CD4-positive, alpha-beta T cell treated with Interleukin-17A for 4 hours (primary cell): ENCODE measurements at regions not wholly inside any gene's neighbourhood (a gene's known extent, or its start where the extent isn't known, plus 50 kb on each side); places are given as distances from the start of the nearest gene placed in this dataset.

Source experiments
- DNase-seq: peaks from one replicate; pipeline ENCODE4 v3.0.0-alpha.2; 2020; ENCODE audit warnings: mixed read lengths

- no peak for DNase-seq
These were observed 52.4 kb upstream of the UPP2 start for GRCh38 chr2:158049129-158049855.

- DNase-seq = no peak
These were observed 53.3 kb upstream of the UPP2 start for GRCh38 chr2:158048327-158048726.

- no peak for DNase-seq
These were observed 54.5 kb upstream of the UPP2 start for GRCh38 chr2:158047156-158047611.

GRCh38 chr2:158046121-158046880, 55.4 kb upstream of the UPP2 start:
- no peak for DNase-seq

- DNase-seq = no peak
These were observed 56.3 kb upstream of the UPP2 start for GRCh38 chr2:158045362-158045761.

GRCh38 chr2:158043181-158043948, 58.3 kb upstream of the UPP2 start:
- no peak for DNase-seq

- peak; percentile 6 for DNase-seq
These were observed 59.0 kb upstream of the UPP2 start for GRCh38 chr2:158042666-158043065.

- DNase-seq = no peak
These were observed 59.4 kb upstream of the UPP2 start for GRCh38 chr2:158042245-158042644.

GRCh38 chr2:158041400-158041799, 60.3 kb upstream of the UPP2 start:
- DNase-seq = no peak

- no peak for DNase-seq
These were observed 62.8 kb upstream of the UPP2 start for GRCh38 chr2:158038901-158039300.

- peak; percentile 14 for DNase-seq
These were observed 67.3 kb upstream of the UPP2 start for GRCh38 chr2:158034198-158034866.

GRCh38 chr2:158031371-158031770, 70.3 kb upstream of the UPP2 start:
- no peak for DNase-seq

- no peak for DNase-seq
These were observed 76.2 kb upstream of the UPP2 start for GRCh38 chr2:158025255-158025996.

- DNase-seq = peak; percentile 68
These were observed 77.3 kb upstream of the UPP2 start for GRCh38 chr2:158024288-158024898.

GRCh38 chr2:158022888-158023287, 78.8 kb upstream of the UPP2 start:
- DNase-seq = no peak

GRCh38 chr2:158021226-158021625, 80.5 kb upstream of the UPP2 start:
- no peak for DNase-seq

GRCh38 chr2:158015428-158016076, 86.1 kb upstream of the UPP2 start:
- peak; percentile 33 for DNase-seq

GRCh38 chr2:158013891-158014290, 87.8 kb upstream of the UPP2 start:
- DNase-seq = no peak

- no peak for DNase-seq
These were observed 90.5 kb upstream of the UPP2 start for GRCh38 chr2:158011055-158011771.

GRCh38 chr2:158009399-158009798, 92.3 kb upstream of the UPP2 start:
- DNase-seq = no peak
